Ishikawa (cell line): ENCODE measurements at regions not wholly inside any gene's neighbourhood (a gene's known extent, or its start where the extent isn't known, plus 50 kb on each side); places are given as distances from the start of the nearest gene placed in this dataset.

ENCODE experiments used
- CREB1 ChIP-seq: IDR thresholded peaks from 2 replicates; pipeline ENCODE4 v1.6.1; 2012; ENCODE audit warnings: low read depth
- EGR1 ChIP-seq: IDR thresholded peaks from 2 replicates; pipeline ENCODE4 v1.6.1; 2012
- EP300 ChIP-seq: IDR thresholded peaks from 2 replicates; pipeline ENCODE4 v1.6.1; 2012; ENCODE audit warnings: borderline replicate concordance
- FOXM1 ChIP-seq: IDR thresholded peaks from 2 replicates; pipeline ENCODE4 v1.6.1; 2012; ENCODE audit warnings: low read depth, borderline replicate concordance
- NFIC ChIP-seq: IDR thresholded peaks from 2 replicates; pipeline ENCODE4 v1.6.1; 2012
- RAD21 ChIP-seq: IDR thresholded peaks from 2 replicates; pipeline ENCODE4 v1.6.1; 2012; ENCODE audit warnings: low read depth
- TAF1 ChIP-seq: IDR thresholded peaks from 2 replicates; pipeline ENCODE4 v1.6.1; 2012; ENCODE audit warnings: low read depth, mild to moderate bottlenecking
- TCF12 ChIP-seq: IDR thresholded peaks from 2 replicates; pipeline ENCODE4 v1.6.1; 2012; ENCODE audit warnings: low read depth
- TEAD4 ChIP-seq: IDR thresholded peaks from 2 replicates; pipeline ENCODE4 v1.6.1; 2012
- YY1 ChIP-seq: IDR thresholded peaks from 2 replicates; pipeline ENCODE4 v1.6.1; 2012; ENCODE audit warnings: low read depth
- ZBTB7A ChIP-seq: IDR thresholded peaks from 2 replicates; pipeline ENCODE4 v1.6.1; 2012; ENCODE audit warnings: low read depth
- TF ChIP-seq, protein P1 (sequence below): IDR thresholded peaks from 2 replicates; pipeline ENCODE4 v1.6.1; 2012
- TF ChIP-seq, protein P2 (sequence below): IDR thresholded peaks from 2 replicates; pipeline ENCODE4 v1.6.1; 2012
- TF ChIP-seq, protein P3 (sequence below): IDR thresholded peaks from 2 replicates; pipeline ENCODE4 v1.6.1; 2012; ENCODE audit warnings: low read depth, mild to moderate bottlenecking

DNA sequence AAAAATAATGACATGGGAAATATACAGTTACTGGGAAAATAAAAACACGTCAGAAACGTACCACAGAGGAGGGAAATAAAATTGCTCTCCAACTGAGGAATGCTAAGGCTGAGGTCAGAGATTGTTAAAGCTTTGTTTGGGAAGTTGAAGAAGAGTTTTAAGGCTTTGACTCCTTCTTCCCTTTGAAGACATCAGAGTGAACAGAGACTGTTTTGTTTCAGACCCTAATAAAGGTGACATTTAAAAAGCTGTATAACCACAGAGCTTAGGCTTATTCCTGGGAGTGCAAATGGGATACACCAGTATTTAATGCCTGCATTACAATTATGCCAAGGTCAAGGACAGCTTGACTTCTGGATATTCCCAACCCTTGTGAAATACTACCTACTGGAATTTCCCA lies 102.8 kb downstream of the TRIML1 start:
- TF ChIP-seq YY1 (no peak), FOXM1 (no peak), EP300 (no peak), EGR1 (no peak), CREB1 (no peak), ZBTB7A (no peak), RAD21 (no peak), NFIC (no peak), TAF1 (no peak), TEAD4 (no peak), TCF12 (no peak)
- TF ChIP-seq, protein P1, sequence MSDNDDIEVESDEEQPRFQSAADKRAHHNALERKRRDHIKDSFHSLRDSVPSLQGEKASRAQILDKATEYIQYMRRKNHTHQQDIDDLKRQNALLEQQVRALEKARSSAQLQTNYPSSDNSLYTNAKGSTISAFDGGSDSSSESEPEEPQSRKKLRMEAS: no peak
- TF ChIP-seq, protein P2, sequence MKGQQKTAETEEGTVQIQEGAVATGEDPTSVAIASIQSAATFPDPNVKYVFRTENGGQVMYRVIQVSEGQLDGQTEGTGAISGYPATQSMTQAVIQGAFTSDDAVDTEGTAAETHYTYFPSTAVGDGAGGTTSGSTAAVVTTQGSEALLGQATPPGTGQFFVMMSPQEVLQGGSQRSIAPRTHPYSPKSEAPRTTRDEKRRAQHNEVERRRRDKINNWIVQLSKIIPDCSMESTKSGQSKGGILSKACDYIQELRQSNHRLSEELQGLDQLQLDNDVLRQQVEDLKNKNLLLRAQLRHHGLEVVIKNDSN: no peak
- TF ChIP-seq, protein P3, sequence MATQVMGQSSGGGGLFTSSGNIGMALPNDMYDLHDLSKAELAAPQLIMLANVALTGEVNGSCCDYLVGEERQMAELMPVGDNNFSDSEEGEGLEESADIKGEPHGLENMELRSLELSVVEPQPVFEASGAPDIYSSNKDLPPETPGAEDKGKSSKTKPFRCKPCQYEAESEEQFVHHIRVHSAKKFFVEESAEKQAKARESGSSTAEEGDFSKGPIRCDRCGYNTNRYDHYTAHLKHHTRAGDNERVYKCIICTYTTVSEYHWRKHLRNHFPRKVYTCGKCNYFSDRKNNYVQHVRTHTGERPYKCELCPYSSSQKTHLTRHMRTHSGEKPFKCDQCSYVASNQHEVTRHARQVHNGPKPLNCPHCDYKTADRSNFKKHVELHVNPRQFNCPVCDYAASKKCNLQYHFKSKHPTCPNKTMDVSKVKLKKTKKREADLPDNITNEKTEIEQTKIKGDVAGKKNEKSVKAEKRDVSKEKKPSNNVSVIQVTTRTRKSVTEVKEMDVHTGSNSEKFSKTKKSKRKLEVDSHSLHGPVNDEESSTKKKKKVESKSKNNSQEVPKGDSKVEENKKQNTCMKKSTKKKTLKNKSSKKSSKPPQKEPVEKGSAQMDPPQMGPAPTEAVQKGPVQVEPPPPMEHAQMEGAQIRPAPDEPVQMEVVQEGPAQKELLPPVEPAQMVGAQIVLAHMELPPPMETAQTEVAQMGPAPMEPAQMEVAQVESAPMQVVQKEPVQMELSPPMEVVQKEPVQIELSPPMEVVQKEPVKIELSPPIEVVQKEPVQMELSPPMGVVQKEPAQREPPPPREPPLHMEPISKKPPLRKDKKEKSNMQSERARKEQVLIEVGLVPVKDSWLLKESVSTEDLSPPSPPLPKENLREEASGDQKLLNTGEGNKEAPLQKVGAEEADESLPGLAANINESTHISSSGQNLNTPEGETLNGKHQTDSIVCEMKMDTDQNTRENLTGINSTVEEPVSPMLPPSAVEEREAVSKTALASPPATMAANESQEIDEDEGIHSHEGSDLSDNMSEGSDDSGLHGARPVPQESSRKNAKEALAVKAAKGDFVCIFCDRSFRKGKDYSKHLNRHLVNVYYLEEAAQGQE: no peak
